ENCODE measurements at regions not wholly inside any gene's neighbourhood (a gene's known extent, or its start where the extent isn't known, plus 50 kb on each side); places are given as distances from the start of the nearest gene placed in this dataset.

DNA sequence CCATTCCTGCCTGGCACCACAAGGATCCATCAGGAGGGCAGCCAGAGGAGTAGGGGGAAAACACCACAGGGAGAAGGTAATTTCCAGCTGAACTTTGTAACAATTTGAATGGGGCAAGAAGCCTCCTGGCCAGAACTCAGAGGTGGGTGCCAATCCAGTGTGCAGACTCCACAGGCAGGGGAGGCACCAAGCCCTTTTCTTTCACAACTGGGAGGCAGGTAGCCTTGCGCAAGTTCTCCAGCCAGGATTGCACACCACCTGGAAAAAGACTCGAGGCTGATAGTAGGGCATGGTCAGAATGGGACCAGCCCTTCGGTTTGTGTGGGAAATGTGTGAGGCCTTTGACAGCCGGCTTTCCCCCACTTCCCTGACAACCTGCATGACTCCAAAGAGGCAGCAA is 161.9 kb upstream of the ARHGAP42 start:
- TF ChIP-seq, protein P1, sequence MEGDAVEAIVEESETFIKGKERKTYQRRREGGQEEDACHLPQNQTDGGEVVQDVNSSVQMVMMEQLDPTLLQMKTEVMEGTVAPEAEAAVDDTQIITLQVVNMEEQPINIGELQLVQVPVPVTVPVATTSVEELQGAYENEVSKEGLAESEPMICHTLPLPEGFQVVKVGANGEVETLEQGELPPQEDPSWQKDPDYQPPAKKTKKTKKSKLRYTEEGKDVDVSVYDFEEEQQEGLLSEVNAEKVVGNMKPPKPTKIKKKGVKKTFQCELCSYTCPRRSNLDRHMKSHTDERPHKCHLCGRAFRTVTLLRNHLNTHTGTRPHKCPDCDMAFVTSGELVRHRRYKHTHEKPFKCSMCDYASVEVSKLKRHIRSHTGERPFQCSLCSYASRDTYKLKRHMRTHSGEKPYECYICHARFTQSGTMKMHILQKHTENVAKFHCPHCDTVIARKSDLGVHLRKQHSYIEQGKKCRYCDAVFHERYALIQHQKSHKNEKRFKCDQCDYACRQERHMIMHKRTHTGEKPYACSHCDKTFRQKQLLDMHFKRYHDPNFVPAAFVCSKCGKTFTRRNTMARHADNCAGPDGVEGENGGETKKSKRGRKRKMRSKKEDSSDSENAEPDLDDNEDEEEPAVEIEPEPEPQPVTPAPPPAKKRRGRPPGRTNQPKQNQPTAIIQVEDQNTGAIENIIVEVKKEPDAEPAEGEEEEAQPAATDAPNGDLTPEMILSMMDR (IDR thresholded peaks at IDR 0.05) = no peak
- no peak for TF ChIP-seq POLR2A (IDR thresholded peaks at IDR 0.05)
